ENCODE measurements at regions not wholly inside any gene's neighbourhood (a gene's known extent, or its start where the extent isn't known, plus 50 kb on each side); places are given as distances from the start of the nearest gene placed in this dataset.
"Not testable (repeated sequence)": the region's sequence is repeated elsewhere in the genome, so short reads cannot be mapped to it uniquely, and the experiment has no call there.

DNA sequence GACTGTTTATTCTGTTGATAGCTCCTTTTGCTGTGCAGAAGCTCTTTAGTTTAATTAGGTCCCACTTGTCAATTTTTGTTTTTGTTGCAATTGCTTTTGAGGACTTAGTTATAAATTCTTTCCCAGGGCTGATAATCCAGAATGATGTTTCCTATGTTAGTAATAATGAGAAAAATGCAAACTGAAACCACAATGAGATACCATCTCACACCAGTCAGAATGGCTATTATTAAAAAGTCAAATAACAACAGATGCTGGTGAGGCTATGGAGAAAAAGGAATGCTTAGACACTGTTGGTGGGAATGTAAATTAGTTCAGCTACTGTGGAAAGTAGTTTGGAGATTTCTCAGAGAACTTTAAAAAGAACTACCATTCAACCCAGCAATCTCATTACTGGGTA, 793.0 kb downstream of the EPHA4 start:
- H3K27ac ChIP-seq (ENCODE audit: low read length); H3K36me3 ChIP-seq (ENCODE audit: control insufficient read depth, insufficient read depth, low read length); H3K4me3 ChIP-seq (ENCODE audit: low read length); H3K27me3 ChIP-seq (ENCODE audit: control insufficient read depth, insufficient read depth, low read length); DNase-seq (ENCODE audit: low read depth, low spot score); H3K4me1 ChIP-seq (ENCODE audit: control insufficient read depth, insufficient read depth, low read length); H3K9me3 ChIP-seq (ENCODE audit: control insufficient read depth, insufficient read depth, low read length): not testable (repeated sequence)

GRCh38 chr2:220779511-220779910, 792.6 kb downstream of the EPHA4 start:
- Histone ChIP-seq H3K4me1 (ENCODE audit: control insufficient read depth, insufficient read depth, low read length) (no peaks in the 10 kb centered on the region), H3K4me3 (ENCODE audit: low read length) (no peak overlapping the region), H3K9me3 (ENCODE audit: control insufficient read depth, insufficient read depth, low read length) (no peaks in the 10 kb centered on the region), H3K27me3 (ENCODE audit: control insufficient read depth, insufficient read depth, low read length) (no peaks in the 10 kb centered on the region), H3K36me3 (ENCODE audit: control insufficient read depth, insufficient read depth, low read length) (no peaks in the 10 kb centered on the region), H3K27ac (ENCODE audit: low read length) (no peak overlapping the region)
- WGBS (ENCODE audit: insufficient coverage, insufficient read length) = no CpG with 5 or more reads among the region's 1 CpG
- DNase-seq (ENCODE audit: low read depth, low spot score) = no peak

DNA sequence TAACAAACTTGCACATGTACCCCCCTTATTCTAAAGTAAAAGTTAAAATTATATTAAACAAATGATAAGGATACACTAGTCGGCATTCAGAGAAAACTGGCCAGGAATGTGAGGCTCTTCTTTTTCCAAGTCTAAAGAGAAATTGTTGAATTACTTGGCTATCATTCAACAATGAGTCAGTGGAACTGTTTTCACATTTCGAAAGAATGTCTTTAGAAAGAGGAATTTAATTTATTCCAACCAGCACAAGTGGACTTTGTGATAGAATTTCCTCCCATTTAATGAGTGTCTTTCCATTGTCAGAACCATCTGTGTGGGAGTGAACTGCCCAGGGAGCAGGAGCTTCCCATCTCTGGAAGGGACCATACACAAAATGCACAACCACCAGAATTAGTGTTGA, 792.2 kb downstream of the EPHA4 start:
- H3K36me3 ChIP-seq (ENCODE audit: control insufficient read depth, insufficient read depth, low read length) = no peaks in the 10 kb centered on the region
- H3K27ac ChIP-seq (ENCODE audit: low read length) = no peak overlapping the region
- no peaks in the 10 kb centered on the region for H3K4me1 ChIP-seq (ENCODE audit: control insufficient read depth, insufficient read depth, low read length)
- no peak for DNase-seq (ENCODE audit: low read depth, low spot score)
- H3K27me3 ChIP-seq (ENCODE audit: control insufficient read depth, insufficient read depth, low read length) = no peaks in the 10 kb centered on the region
- no CpG with 5 or more reads among the region's 2 CpGs for WGBS (ENCODE audit: insufficient coverage, insufficient read length)
- H3K4me3 ChIP-seq (ENCODE audit: low read length) = no peak overlapping the region
- H3K9me3 ChIP-seq (ENCODE audit: control insufficient read depth, insufficient read depth, low read length) = no peaks in the 10 kb centered on the region

GRCh38 chr2:220781622-220782241, 790.4 kb downstream of the EPHA4 start:
- H3K27me3 ChIP-seq (ENCODE audit: control insufficient read depth, insufficient read depth, low read length) = no peaks in the 10 kb centered on the region
- H3K36me3 ChIP-seq (ENCODE audit: control insufficient read depth, insufficient read depth, low read length) = no peaks in the 10 kb centered on the region
- H3K4me1 ChIP-seq (ENCODE audit: control insufficient read depth, insufficient read depth, low read length) = no peaks in the 10 kb centered on the region
- H3K27ac ChIP-seq (ENCODE audit: low read length) = no peak overlapping the region
- H3K4me3 ChIP-seq (ENCODE audit: low read length) = no peak overlapping the region
- WGBS (ENCODE audit: insufficient coverage, insufficient read length) = no CpG with 5 or more reads among the region's 5 CpGs
- DNase-seq (ENCODE audit: low read depth, low spot score) = no peak
- no peaks in the 10 kb centered on the region for H3K9me3 ChIP-seq (ENCODE audit: control insufficient read depth, insufficient read depth, low read length)

DNA sequence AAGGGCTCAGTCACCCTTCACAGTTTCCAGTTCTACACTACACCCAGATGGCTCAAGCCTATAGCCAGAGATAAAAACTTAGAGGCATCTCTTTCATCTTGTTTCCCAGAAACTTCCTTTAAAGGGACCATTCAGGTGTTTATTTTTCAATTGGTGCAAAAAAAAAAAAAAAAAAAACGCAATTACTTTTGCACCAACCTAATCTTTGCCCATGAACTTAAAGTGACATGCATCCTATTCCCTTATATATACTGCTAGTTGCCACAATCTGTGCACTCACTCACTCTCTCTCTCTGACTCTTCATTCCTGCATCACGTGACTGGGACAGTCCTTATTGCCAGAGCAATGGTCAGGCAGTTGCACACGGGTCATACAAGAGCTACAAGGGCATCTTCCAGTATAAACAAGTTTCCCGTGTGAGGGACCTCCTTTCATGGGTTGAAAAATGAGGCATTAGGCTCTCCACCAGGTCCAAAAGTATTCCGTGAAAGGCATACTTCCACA, 789.4 kb downstream of the EPHA4 start:
- H3K27ac ChIP-seq (ENCODE audit: low read length) = no peak overlapping the region
- WGBS (ENCODE audit: insufficient coverage, insufficient read length) = no CpG with 5 or more reads among the region's 5 CpGs
- no peaks in the 10 kb centered on the region for H3K4me1 ChIP-seq (ENCODE audit: control insufficient read depth, insufficient read depth, low read length)
- H3K9me3 ChIP-seq (ENCODE audit: control insufficient read depth, insufficient read depth, low read length) = no peaks in the 10 kb centered on the region
- no peak for DNase-seq (ENCODE audit: low read depth, low spot score)
- H3K4me3 ChIP-seq (ENCODE audit: low read length) = no peak overlapping the region
- no peaks in the 10 kb centered on the region for H3K36me3 ChIP-seq (ENCODE audit: control insufficient read depth, insufficient read depth, low read length)
- no peaks in the 10 kb centered on the region for H3K27me3 ChIP-seq (ENCODE audit: control insufficient read depth, insufficient read depth, low read length)

GRCh38 chr2:220783671-220784070, 788.4 kb downstream of the EPHA4 start:
- Histone ChIP-seq H3K27me3 (ENCODE audit: control insufficient read depth, insufficient read depth, low read length) (no peaks in the 10 kb centered on the region), H3K36me3 (ENCODE audit: control insufficient read depth, insufficient read depth, low read length) (no peaks in the 10 kb centered on the region), H3K9me3 (ENCODE audit: control insufficient read depth, insufficient read depth, low read length) (no peaks in the 10 kb centered on the region), H3K4me3 (ENCODE audit: low read length) (no peak overlapping the region), H3K4me1 (ENCODE audit: control insufficient read depth, insufficient read depth, low read length) (no peaks in the 10 kb centered on the region), H3K27ac (ENCODE audit: low read length) (no peak overlapping the region)
- DNase-seq (ENCODE audit: low read depth, low spot score) = no peak
- no CpG with 5 or more reads among the region's 1 CpG for WGBS (ENCODE audit: insufficient coverage, insufficient read length)

GRCh38 chr2:220785178-220785577, 786.9 kb downstream of the EPHA4 start:
- Histone ChIP-seq H3K36me3 (ENCODE audit: control insufficient read depth, insufficient read depth, low read length) (no peaks in the 10 kb centered on the region), H3K27me3 (ENCODE audit: control insufficient read depth, insufficient read depth, low read length) (no peaks in the 10 kb centered on the region), H3K4me3 (ENCODE audit: low read length) (no peak overlapping the region), H3K9me3 (ENCODE audit: control insufficient read depth, insufficient read depth, low read length) (no peaks in the 10 kb centered on the region), H3K27ac (ENCODE audit: low read length) (no peak overlapping the region), H3K4me1 (ENCODE audit: control insufficient read depth, insufficient read depth, low read length) (no peaks in the 10 kb centered on the region)
- WGBS (ENCODE audit: insufficient coverage, insufficient read length) = no CpG with 5 or more reads among the region's 4 CpGs
- no peak for DNase-seq (ENCODE audit: low read depth, low spot score)

- H3K9me3 ChIP-seq (ENCODE audit: control insufficient read depth, insufficient read depth, low read length) = no peaks in the 10 kb centered on the region
- DNase-seq (ENCODE audit: low read depth, low spot score) = no peak
- no peak overlapping the region for H3K4me3 ChIP-seq (ENCODE audit: low read length)
- no peaks in the 10 kb centered on the region for H3K4me1 ChIP-seq (ENCODE audit: control insufficient read depth, insufficient read depth, low read length)
- H3K27me3 ChIP-seq (ENCODE audit: control insufficient read depth, insufficient read depth, low read length) = no peaks in the 10 kb centered on the region
- no CpG with 5 or more reads among the region's 5 CpGs for WGBS (ENCODE audit: insufficient coverage, insufficient read length)
- H3K36me3 ChIP-seq (ENCODE audit: control insufficient read depth, insufficient read depth, low read length) = no peaks in the 10 kb centered on the region
- no peak overlapping the region for H3K27ac ChIP-seq (ENCODE audit: low read length)
Observed at GRCh38 chr2:220786216-220786615, 785.9 kb downstream of the EPHA4 start.

- DNase-seq (ENCODE audit: low read depth, low spot score) = no peak
- Histone ChIP-seq H3K36me3 (ENCODE audit: control insufficient read depth, insufficient read depth, low read length) (no peaks in the 10 kb centered on the region), H3K27me3 (ENCODE audit: control insufficient read depth, insufficient read depth, low read length) (no peaks in the 10 kb centered on the region), H3K4me1 (ENCODE audit: control insufficient read depth, insufficient read depth, low read length) (no peaks in the 10 kb centered on the region), H3K9me3 (ENCODE audit: control insufficient read depth, insufficient read depth, low read length) (no peaks in the 10 kb centered on the region), H3K27ac (ENCODE audit: low read length) (no peak overlapping the region), H3K4me3 (ENCODE audit: low read length) (no peak overlapping the region)
Observed at GRCh38 chr2:220787251-220787650, 784.9 kb downstream of the EPHA4 start.

GRCh38 chr2:220789961-220790360, 782.1 kb downstream of the EPHA4 start:
- H3K9me3 ChIP-seq (ENCODE audit: control insufficient read depth, insufficient read depth, low read length) = no peaks in the 10 kb centered on the region
- H3K27me3 ChIP-seq (ENCODE audit: control insufficient read depth, insufficient read depth, low read length) = no peaks in the 10 kb centered on the region
- WGBS (ENCODE audit: insufficient coverage, insufficient read length) = no CpG with 5 or more reads among the region's 1 CpG
- H3K36me3 ChIP-seq (ENCODE audit: control insufficient read depth, insufficient read depth, low read length) = no peaks in the 10 kb centered on the region
- DNase-seq (ENCODE audit: low read depth, low spot score) = no peak
- H3K4me3 ChIP-seq (ENCODE audit: low read length) = no peak overlapping the region
- H3K27ac ChIP-seq (ENCODE audit: low read length) = no peak overlapping the region
- no peaks in the 10 kb centered on the region for H3K4me1 ChIP-seq (ENCODE audit: control insufficient read depth, insufficient read depth, low read length)

GRCh38 chr2:220795705-220796104, 776.4 kb downstream of the EPHA4 start:
- no CpG with 5 or more reads among the region's 3 CpGs for WGBS (ENCODE audit: insufficient coverage, insufficient read length)
- Histone ChIP-seq H3K27ac (ENCODE audit: low read length) (no peak overlapping the region), H3K36me3 (ENCODE audit: control insufficient read depth, insufficient read depth, low read length) (no peaks in the 10 kb centered on the region), H3K9me3 (ENCODE audit: control insufficient read depth, insufficient read depth, low read length) (no peaks in the 10 kb centered on the region), H3K4me3 (ENCODE audit: low read length) (no peak overlapping the region), H3K27me3 (ENCODE audit: control insufficient read depth, insufficient read depth, low read length) (no peaks in the 10 kb centered on the region), H3K4me1 (ENCODE audit: control insufficient read depth, insufficient read depth, low read length) (no peaks in the 10 kb centered on the region)
- DNase-seq (ENCODE audit: low read depth, low spot score) = no peak
